Activated CD4-positive, alpha-beta memory T cell treated with anti-CD3 and anti-CD28 coated beads, Interleukin-2, amount 10 ng/mL, durations not matched to agents 7 days and 5 days (primary cell): ENCODE measurements at regions not wholly inside any gene's neighbourhood (a gene's known extent, or its start where the extent isn't known, plus 50 kb on each side); places are given as distances from the start of the nearest gene placed in this dataset.

Source experiments
- CTCF ChIA-PET: fragments of 350-600 bp; sonication (Branson Sonifier 250); formaldehyde crosslinking; loops from one replicate; lab custom pipeline; 2021; ENCODE audit warnings: antibody characterized with exemption, inconsistent platforms; lab: Charles Lee
- POLR2A ChIA-PET: fragments of 350-600 bp; sonication (Branson Sonifier 250); formaldehyde crosslinking; loops from one replicate; lab custom pipeline; 2021; ENCODE audit warnings: antibody characterized with exemption; lab: Charles Lee
- DNase-seq: peaks from one replicate; pipeline ENCODE4 v3.0.0-alpha.2; 2020
- H3K27ac Mint-ChIP-seq: one replicate; pipeline ENCODE4 v1.8.0; 2021; ENCODE audit warnings: mild to moderate bottlenecking, mixed read lengths
- H3K27me3 Mint-ChIP-seq: one replicate; pipeline ENCODE4 v1.8.0; 2021; ENCODE audit warnings: mixed read lengths
- H3K36me3 Mint-ChIP-seq: one replicate; pipeline ENCODE4 v1.8.0; 2021; ENCODE audit warnings: low read depth, mixed read lengths
- H3K4me1 Mint-ChIP-seq: one replicate; pipeline ENCODE4 v1.8.0; 2021; ENCODE audit warnings: mixed read lengths
- H3K4me3 Mint-ChIP-seq: one replicate; pipeline ENCODE4 v1.8.0; 2021; ENCODE audit warnings: mild to moderate bottlenecking, mixed read lengths
- H3K9me3 Mint-ChIP-seq: one replicate; pipeline ENCODE4 v1.8.0; 2021; ENCODE audit warnings: mixed read lengths

GRCh38 chr1:184905601-184906322, 68.5 kb downstream of the NIBAN1 start:
- DNase-seq, result no peak
- Mint-ChIP-seq H3K36me3 (peaks cover 26% of the 10 kb centered on the region), H3K4me1 (peaks cover 12% of the 10 kb centered on the region), H3K9me3 (peaks cover 3% of the 10 kb centered on the region), H3K4me3 (no peak overlapping the region), H3K27ac (no peak overlapping the region), H3K27me3 (no peaks in the 10 kb centered on the region)
- POLR2A ChIA-PET, result interaction anchor here (0.9 kb wide), 1 partner anchor 40 kb away, joined by 3 read pairs; no protein-coding TSS in a partner anchor
- CTCF ChIA-PET, result interaction anchor here (1.0 to 1.1 kb wide), 2 partner anchors 11 to 55 kb away, joined by 3 read pairs; no protein-coding TSS in a partner anchor

- Mint-ChIP-seq H3K4me3 (no peak overlapping the region), H3K27ac (no peak overlapping the region), H3K9me3 (peaks cover 3% of the 10 kb centered on the region), H3K36me3 (peaks cover 37% of the 10 kb centered on the region), H3K4me1 (peaks cover 12% of the 10 kb centered on the region), H3K27me3 (no peaks in the 10 kb centered on the region)
- no peak for DNase-seq
- POLR2A ChIA-PET, result interaction anchor here (1.0 kb wide), 2 partner anchors 11 to 16 kb away, joined by 3 to 4 read pairs; no protein-coding TSS in a partner anchor
- CTCF ChIA-PET, result interaction anchor here (1.6 kb wide), 1 partner anchor 65 kb away, joined by 3 read pairs; no protein-coding TSS in a partner anchor
These were observed 71.1 kb downstream of the NIBAN1 start for GRCh38 chr1:184903111-184903692.

GRCh38 chr1:184900507-184900906, 73.8 kb downstream of the NIBAN1 start:
- Mint-ChIP-seq H3K27ac (no peak overlapping the region), H3K4me3 (no peak overlapping the region), H3K9me3 (peaks cover 11% of the 10 kb centered on the region), H3K36me3 (peaks cover 53% of the 10 kb centered on the region), H3K4me1 (peaks cover 18% of the 10 kb centered on the region), H3K27me3 (no peaks in the 10 kb centered on the region)
- CTCF ChIA-PET, result interaction anchor here (0.7 kb wide), 1 partner anchor 8 kb away, joined by 3 read pairs; no protein-coding TSS in a partner anchor
- DNase-seq, result no peak
- POLR2A ChIA-PET, result interaction anchor here (0.9 to 1.6 kb wide), 2 partner anchors 18 to 73 kb away, joined by 3 read pairs; partner anchors contain the start of gene NIBAN1

GRCh38 chr1:184896000-184896399, 78.3 kb downstream of the NIBAN1 start:
- ChIA-PET POLR2A (interaction anchor here (1.4 to 1.5 kb wide), 2 partner anchors 75 to 78 kb away, joined by 3 to 6 read pairs; partner anchors contain the start of gene NIBAN1), CTCF (interaction anchor here (1.4 kb wide), 1 partner anchor 91 kb away, joined by 5 read pairs; no protein-coding TSS in a partner anchor)
- H3K9me3 Mint-ChIP-seq, result peaks cover 8% of the 10 kb centered on the region
- peaks cover 38% of the 10 kb centered on the region for H3K4me1 Mint-ChIP-seq
- DNase-seq, result no peak
- no peak overlapping the region for H3K27ac Mint-ChIP-seq
- H3K4me3 Mint-ChIP-seq, result no peak overlapping the region
- peaks cover 70% of the 10 kb centered on the region for H3K36me3 Mint-ChIP-seq
- no peaks in the 10 kb centered on the region for H3K27me3 Mint-ChIP-seq

GRCh38 chr1:184895086-184895485, 79.2 kb downstream of the NIBAN1 start:
- Mint-ChIP-seq H3K4me1 (peaks cover 47% of the 10 kb centered on the region), H3K36me3 (peaks cover 75% of the 10 kb centered on the region), H3K27ac (no peak overlapping the region), H3K27me3 (no peaks in the 10 kb centered on the region), H3K4me3 (no peak overlapping the region), H3K9me3 (peaks cover 8% of the 10 kb centered on the region)
- ChIA-PET POLR2A (interaction anchor here (1.1 to 1.5 kb wide), 3 partner anchors 47 to 79 kb away, joined by 3 to 6 read pairs (median 3); partner anchors contain the start of gene NIBAN1), CTCF (interaction anchor here (0.6 to 1.9 kb wide), 6 partner anchors 10 to 90 kb away, joined by 3 to 5 read pairs (median 4); partner anchors contain the start of gene NIBAN1)
- no peak for DNase-seq

DNA sequence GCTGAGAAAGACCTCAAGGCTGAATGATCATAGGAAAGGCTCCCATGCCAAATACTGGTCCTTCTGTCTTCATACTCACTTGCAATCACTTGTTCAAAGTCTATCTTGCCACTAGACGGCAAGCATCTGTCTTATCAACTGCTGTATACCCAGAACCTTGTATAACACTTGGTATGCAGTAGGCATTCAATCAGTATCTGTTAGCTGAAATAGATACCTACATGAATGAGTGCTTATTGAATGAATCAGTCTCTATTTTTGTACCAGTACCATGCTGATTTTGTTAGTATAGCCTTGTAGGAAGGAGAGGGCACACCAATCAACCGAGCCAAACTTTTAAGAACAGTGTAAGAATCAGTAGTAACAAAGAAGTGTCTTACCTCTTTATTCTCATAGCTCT, 80.6 kb downstream of the NIBAN1 start:
- Mint-ChIP-seq H3K9me3 (peaks cover 8% of the 10 kb centered on the region), H3K27ac (no peak overlapping the region), H3K4me3 (no peak overlapping the region), H3K4me1 (peaks cover 53% of the 10 kb centered on the region), H3K27me3 (no peaks in the 10 kb centered on the region), H3K36me3 (peaks cover 78% of the 10 kb centered on the region)
- CTCF ChIA-PET, result interaction anchor here (1.9 kb wide), 1 partner anchor 27 kb away, joined by 4 read pairs; no protein-coding TSS in a partner anchor
- DNase-seq, result no peak
- POLR2A ChIA-PET, result interaction anchor here (1.9 to 5.4 kb wide), 2 partner anchors 26 to 79 kb away, joined by 6 to 51 read pairs; no protein-coding TSS in a partner anchor

DNA sequence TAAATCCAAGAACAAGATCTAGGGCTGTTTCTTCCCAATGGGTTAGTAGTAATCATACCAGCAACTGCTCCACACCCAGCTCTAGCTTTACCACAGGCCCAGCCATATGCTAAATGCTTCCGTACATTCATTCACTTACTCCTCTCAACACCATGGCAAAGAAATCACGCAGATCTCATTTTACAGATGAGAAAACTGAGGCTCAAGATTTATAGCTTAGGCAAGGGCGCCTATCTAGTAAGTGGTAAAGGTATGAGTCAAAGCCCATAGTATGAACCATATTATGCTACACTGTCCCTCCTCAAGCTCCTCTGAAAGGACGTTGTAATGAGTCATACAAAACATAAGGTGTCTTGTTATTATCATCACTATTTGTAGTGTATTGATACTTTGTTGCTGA, 82.2 kb downstream of the NIBAN1 start:
- Mint-ChIP-seq H3K27ac (peak overlapping the region; percentile 82), H3K9me3 (no peaks in the 10 kb centered on the region), H3K4me3 (peak overlapping the region; percentile 6), H3K4me1 (peaks cover 61% of the 10 kb centered on the region), H3K27me3 (no peaks in the 10 kb centered on the region), H3K36me3 (peaks cover 76% of the 10 kb centered on the region)
- ChIA-PET POLR2A (interaction anchor here (0.6 to 5.4 kb wide), 18 partner anchors 10 to 505 kb away, joined by 3 to 51 read pairs (median 4); partner anchors contain the start of genes C1orf21, EDEM3 and NIBAN1), CTCF (interaction anchor here (1.0 to 3.1 kb wide), 10 partner anchors 9 to 90 kb away, joined by 3 to 10 read pairs (median 4); partner anchors contain the start of gene NIBAN1)
- peak; percentile 42 for DNase-seq

GRCh38 chr1:184891440-184891839, 82.9 kb downstream of the NIBAN1 start:
- ChIA-PET POLR2A (interaction anchor here (0.7 to 5.4 kb wide), 14 partner anchors 11 to 505 kb away, joined by 3 to 51 read pairs (median 5); partner anchors contain the start of genes C1orf21, EDEM3 and NIBAN1), CTCF (interaction anchor here (1.1 to 3.1 kb wide), 4 partner anchors 25 to 85 kb away, joined by 3 to 10 read pairs (median 8); partner anchors contain the start of gene NIBAN1)
- peak overlapping the region; percentile 86 for H3K27ac Mint-ChIP-seq
- no peak for DNase-seq
- H3K4me1 Mint-ChIP-seq, result peaks cover 61% of the 10 kb centered on the region
- H3K36me3 Mint-ChIP-seq, result peaks cover 74% of the 10 kb centered on the region
- H3K27me3 Mint-ChIP-seq, result no peaks in the 10 kb centered on the region
- H3K4me3 Mint-ChIP-seq, result peak overlapping the region; percentile 22
- H3K9me3 Mint-ChIP-seq, result no peaks in the 10 kb centered on the region

DNA sequence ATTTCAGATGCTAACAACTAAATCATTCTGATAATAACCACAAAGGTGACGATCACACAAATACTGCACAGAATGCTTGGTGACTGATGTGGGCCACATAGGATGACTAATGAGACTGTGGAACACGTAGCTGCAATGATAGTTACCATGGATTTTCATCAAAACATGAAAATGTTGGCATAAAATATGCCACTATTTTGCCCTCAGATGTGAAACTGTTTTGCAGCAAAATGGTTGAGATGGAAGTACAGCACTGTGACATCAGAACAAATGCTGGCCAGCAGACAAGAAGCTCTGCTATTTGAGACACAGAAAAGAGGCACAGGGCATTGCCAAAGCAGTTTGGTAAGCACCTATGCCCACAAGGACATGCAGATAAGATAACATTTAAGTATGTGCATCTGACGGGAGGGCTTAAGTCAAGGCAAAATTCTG, 83.8 kb downstream of the NIBAN1 start:
- peaks cover 57% of the 10 kb centered on the region for H3K4me1 Mint-ChIP-seq
- CTCF ChIA-PET, result interaction anchor here (0.6 to 3.1 kb wide), 4 partner anchors 20 to 85 kb away, joined by 3 to 10 read pairs (median 3); no protein-coding TSS in a partner anchor
- peak overlapping the region; percentile 22 for H3K4me3 Mint-ChIP-seq

GRCh38 chr1:184889902-184890301, 84.4 kb downstream of the NIBAN1 start:
- Mint-ChIP-seq H3K9me3 (no peaks in the 10 kb centered on the region), H3K4me3 (no peak overlapping the region), H3K27ac (peak overlapping the region; percentile 20), H3K4me1 (peaks cover 59% of the 10 kb centered on the region), H3K36me3 (peaks cover 78% of the 10 kb centered on the region), H3K27me3 (no peaks in the 10 kb centered on the region)
- DNase-seq, result no peak
- ChIA-PET CTCF (interaction anchor here (0.6 to 1.2 kb wide), 2 partner anchors 46 to 85 kb away, joined by 3 to 4 read pairs; no protein-coding TSS in a partner anchor), POLR2A (interaction anchor here (1.6 to 5.4 kb wide), 4 partner anchors 20 to 135 kb away, joined by 4 to 51 read pairs (median 14); partner anchors contain the start of gene EDEM3)

More for the DNA sequence above, 83.8 kb downstream of the NIBAN1 start:
- peak; percentile 54 for DNase-seq
- Mint-ChIP-seq H3K27ac (peak overlapping the region; percentile 86), H3K27me3 (no peaks in the 10 kb centered on the region), H3K36me3 (peaks cover 76% of the 10 kb centered on the region), H3K9me3 (no peaks in the 10 kb centered on the region)
- POLR2A ChIA-PET, result interaction anchor here (0.6 to 5.4 kb wide), 8 partner anchors 20 to 266 kb away, joined by 3 to 51 read pairs (median 10); partner anchors contain the start of genes EDEM3, NIBAN1, SWT1 and TRMT1L

DNA sequence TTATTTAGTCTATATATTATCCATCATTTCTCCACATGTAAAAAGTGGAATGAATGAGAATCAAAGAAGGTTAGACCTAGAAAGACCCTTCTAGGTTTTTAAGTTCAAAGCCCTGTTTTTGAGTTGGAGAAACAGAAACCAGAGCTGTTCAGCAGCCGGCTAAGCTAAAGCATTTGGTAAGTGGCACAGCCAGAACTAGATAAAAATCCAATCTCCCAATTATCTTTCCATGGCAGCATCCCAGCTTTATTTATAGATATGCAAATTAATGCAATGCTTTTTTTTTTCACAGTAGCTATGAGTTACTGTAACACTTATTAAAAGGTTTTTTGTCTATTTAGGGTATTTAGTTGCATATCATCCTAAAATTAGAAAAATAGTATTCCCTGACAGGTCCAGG, 85.1 kb downstream of the NIBAN1 start:
- H3K27ac Mint-ChIP-seq, result no peak overlapping the region
- H3K4me3 Mint-ChIP-seq, result no peak overlapping the region
- ChIA-PET CTCF (interaction anchor here (1.2 kb wide), 1 partner anchor 84 kb away, joined by 4 read pairs; no protein-coding TSS in a partner anchor), POLR2A (interaction anchor here (3.7 to 5.4 kb wide), 2 partner anchors 19 to 22 kb away, joined by 14 to 51 read pairs; no protein-coding TSS in a partner anchor)
- H3K27me3 Mint-ChIP-seq, result no peaks in the 10 kb centered on the region
- no peaks in the 10 kb centered on the region for H3K9me3 Mint-ChIP-seq
- no peak for DNase-seq
- peaks cover 75% of the 10 kb centered on the region for H3K36me3 Mint-ChIP-seq
- H3K4me1 Mint-ChIP-seq, result peaks cover 54% of the 10 kb centered on the region

- peaks cover 77% of the 10 kb centered on the region for H3K36me3 Mint-ChIP-seq
- no peak for DNase-seq
- CTCF ChIA-PET, result no interaction called here
- H3K9me3 Mint-ChIP-seq, result no peaks in the 10 kb centered on the region
- H3K27ac Mint-ChIP-seq, result no peak overlapping the region
- H3K4me3 Mint-ChIP-seq, result no peak overlapping the region
- POLR2A ChIA-PET, result interaction anchor here (5.4 kb wide), 1 partner anchor 21 kb away, joined by 51 read pairs; no protein-coding TSS in a partner anchor
- H3K27me3 Mint-ChIP-seq, result no peaks in the 10 kb centered on the region
- peaks cover 57% of the 10 kb centered on the region for H3K4me1 Mint-ChIP-seq
These were observed 85.8 kb downstream of the NIBAN1 start for GRCh38 chr1:184888505-184888904.
